Nephron (organoid): ENCODE measurements at regions not wholly inside any gene's neighbourhood (a gene's known extent, or its start where the extent isn't known, plus 50 kb on each side); places are given as distances from the start of the nearest gene placed in this dataset.
"Not testable (repeated sequence)": the region's sequence is repeated elsewhere in the genome, so short reads cannot be mapped to it uniquely, and the experiment has no call there.

ENCODE experiments used
- H3K27ac Mint-ChIP-seq, 3 experiments: 2 replicates each; pipeline ENCODE4 v1.8.0; 2020; ENCODE audit warnings: mixed read lengths in 3 of 3, mild to moderate bottlenecking in 2 of 3, moderate library complexity in 1 of 3
- H3K27me3 Mint-ChIP-seq: 2 replicates; pipeline ENCODE4 v1.8.0; 2021; ENCODE audit warnings: low read depth, mild to moderate bottlenecking, moderate library complexity, mixed read lengths
- H3K36me3 Mint-ChIP-seq: 2 replicates; pipeline ENCODE4 v1.8.0; 2020; ENCODE audit warnings: low read depth, mixed read lengths
- H3K4me1 Mint-ChIP-seq: 2 replicates; pipeline ENCODE4 v1.8.0; 2020; ENCODE audit warnings: mixed read lengths
- H3K4me3 Mint-ChIP-seq, 3 experiments: 2 replicates each; pipeline ENCODE4 v1.8.0; 2020; ENCODE audit warnings: mild to moderate bottlenecking in 3 of 3, mixed read lengths in 3 of 3, moderate library complexity in 2 of 3
- H3K9me3 Mint-ChIP-seq: 2 replicates; pipeline ENCODE4 v1.8.0; 2020; ENCODE audit warnings: mixed read lengths
- TF ChIP-seq, protein P1 (sequence below), 3 experiments: fragments of 200-600 bp; sonication (generic); IDR thresholded peaks; one replicate each; pipeline ENCODE4 v1.5.0; 2021; ENCODE audit warnings: antibody characterized with exemption in 3 of 3; ENCODE audit not compliant: unreplicated experiment in 3 of 3

DNA sequence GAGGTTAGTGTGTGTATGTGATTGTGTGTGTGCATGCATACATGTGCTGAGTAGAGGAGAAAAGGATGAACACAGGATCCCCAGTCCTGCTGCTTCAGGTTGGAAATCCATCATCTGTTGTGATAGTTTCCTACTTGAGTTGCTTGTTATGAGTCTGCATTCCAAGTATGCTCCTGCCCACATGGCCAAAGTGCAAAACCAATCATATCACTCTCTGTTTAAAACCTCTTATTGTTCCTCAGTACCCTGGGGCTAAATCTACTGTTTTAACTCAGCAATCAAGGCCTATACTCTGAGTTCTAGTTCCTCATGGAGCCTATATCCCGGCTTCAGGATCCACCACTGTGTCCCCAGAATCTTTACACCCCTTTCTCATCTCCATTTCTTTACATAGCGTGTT, 139.9 kb upstream of the TLE3 start:
- H3K4me3 Mint-ChIP-seq, result no peak overlapping the region
- no peak overlapping the region for H3K27ac Mint-ChIP-seq
- TF ChIP-seq, protein P1, sequence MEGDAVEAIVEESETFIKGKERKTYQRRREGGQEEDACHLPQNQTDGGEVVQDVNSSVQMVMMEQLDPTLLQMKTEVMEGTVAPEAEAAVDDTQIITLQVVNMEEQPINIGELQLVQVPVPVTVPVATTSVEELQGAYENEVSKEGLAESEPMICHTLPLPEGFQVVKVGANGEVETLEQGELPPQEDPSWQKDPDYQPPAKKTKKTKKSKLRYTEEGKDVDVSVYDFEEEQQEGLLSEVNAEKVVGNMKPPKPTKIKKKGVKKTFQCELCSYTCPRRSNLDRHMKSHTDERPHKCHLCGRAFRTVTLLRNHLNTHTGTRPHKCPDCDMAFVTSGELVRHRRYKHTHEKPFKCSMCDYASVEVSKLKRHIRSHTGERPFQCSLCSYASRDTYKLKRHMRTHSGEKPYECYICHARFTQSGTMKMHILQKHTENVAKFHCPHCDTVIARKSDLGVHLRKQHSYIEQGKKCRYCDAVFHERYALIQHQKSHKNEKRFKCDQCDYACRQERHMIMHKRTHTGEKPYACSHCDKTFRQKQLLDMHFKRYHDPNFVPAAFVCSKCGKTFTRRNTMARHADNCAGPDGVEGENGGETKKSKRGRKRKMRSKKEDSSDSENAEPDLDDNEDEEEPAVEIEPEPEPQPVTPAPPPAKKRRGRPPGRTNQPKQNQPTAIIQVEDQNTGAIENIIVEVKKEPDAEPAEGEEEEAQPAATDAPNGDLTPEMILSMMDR (IDR thresholded peaks at IDR 0.05; ENCODE audit: unreplicated experiment in 3 of 3), result no peak
- peaks cover 10% of the 10 kb centered on the region for H3K4me1 Mint-ChIP-seq
- H3K27me3 Mint-ChIP-seq, result peaks cover 28% of the 10 kb centered on the region
- peaks cover 4% of the 10 kb centered on the region for H3K36me3 Mint-ChIP-seq
- H3K9me3 Mint-ChIP-seq, result peaks cover 6% of the 10 kb centered on the region

DNA sequence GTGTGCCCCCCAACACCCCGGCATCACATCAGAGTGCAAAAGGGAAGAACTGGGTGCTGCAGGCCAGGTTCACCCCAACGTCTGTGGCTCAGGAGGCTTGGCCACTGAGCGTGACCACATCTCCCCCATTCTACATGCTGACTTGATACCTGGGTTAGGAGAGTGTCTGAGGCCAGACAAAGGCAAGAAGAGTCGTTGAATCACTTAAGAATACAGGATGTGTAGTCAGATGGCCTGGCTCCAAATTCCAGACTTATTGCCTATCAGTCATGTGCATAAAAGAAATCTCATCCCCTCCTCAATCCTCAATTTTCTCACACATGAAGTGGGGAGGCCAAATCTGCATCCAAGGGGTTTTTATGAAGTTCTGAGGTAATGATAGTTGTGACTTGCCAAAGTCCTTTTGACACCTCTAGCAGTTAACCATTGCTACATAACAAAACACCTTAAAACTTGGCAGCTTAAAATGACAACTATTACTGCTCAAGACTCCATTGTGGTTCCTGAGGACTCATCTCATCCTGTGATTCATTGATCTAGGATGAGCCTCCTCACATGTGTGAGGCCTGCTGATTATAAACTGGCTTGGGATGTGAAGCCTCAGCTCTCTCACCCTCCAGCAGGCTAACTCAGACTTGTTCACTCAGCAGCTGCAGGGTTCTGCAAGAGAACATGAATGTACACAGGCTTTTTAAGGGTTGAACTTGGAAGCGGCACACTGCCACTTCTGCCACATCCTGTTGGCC, 138.8 kb upstream of the TLE3 start:
- TF ChIP-seq, protein P1 (IDR thresholded peaks at IDR 0.05; ENCODE audit: unreplicated experiment in 3 of 3), result no peak
- peaks cover 10% of the 10 kb centered on the region for H3K4me1 Mint-ChIP-seq
- H3K9me3 Mint-ChIP-seq, result peaks cover 14% of the 10 kb centered on the region
- no peak overlapping the region for H3K27ac Mint-ChIP-seq
- H3K36me3 Mint-ChIP-seq, result peaks cover 5% of the 10 kb centered on the region
- H3K4me3 Mint-ChIP-seq, result no peak overlapping the region
- H3K27me3 Mint-ChIP-seq, result peaks cover 26% of the 10 kb centered on the region

DNA sequence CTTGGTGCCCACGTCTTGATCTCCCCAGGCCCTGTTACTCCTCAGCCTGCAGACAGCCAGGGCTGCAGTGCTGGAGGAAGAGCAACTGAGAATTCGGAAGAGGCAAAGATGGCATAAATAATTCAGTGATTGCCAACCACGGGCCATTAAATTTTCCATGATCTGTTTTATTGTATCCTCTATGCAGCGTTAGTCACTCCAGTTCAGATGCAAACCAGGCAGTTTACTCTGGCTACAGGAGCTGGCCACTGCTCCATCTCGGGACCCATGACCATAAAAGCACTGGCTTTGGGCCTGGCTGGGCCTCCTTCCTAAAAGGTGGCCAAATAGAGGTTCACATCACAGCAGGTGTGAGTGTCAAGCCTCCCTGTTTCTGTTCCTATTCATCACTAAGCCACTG, 137.6 kb upstream of the TLE3 start:
- Mint-ChIP-seq H3K36me3 (peaks cover 7% of the 10 kb centered on the region), H3K4me1 (peaks cover 10% of the 10 kb centered on the region), H3K4me3 (no peak overlapping the region), H3K9me3 (peaks cover 20% of the 10 kb centered on the region), H3K27me3 (peaks cover 18% of the 10 kb centered on the region), H3K27ac (no peak overlapping the region)
- TF ChIP-seq, protein P1 (IDR thresholded peaks at IDR 0.05; ENCODE audit: unreplicated experiment in 3 of 3), result no peak

DNA sequence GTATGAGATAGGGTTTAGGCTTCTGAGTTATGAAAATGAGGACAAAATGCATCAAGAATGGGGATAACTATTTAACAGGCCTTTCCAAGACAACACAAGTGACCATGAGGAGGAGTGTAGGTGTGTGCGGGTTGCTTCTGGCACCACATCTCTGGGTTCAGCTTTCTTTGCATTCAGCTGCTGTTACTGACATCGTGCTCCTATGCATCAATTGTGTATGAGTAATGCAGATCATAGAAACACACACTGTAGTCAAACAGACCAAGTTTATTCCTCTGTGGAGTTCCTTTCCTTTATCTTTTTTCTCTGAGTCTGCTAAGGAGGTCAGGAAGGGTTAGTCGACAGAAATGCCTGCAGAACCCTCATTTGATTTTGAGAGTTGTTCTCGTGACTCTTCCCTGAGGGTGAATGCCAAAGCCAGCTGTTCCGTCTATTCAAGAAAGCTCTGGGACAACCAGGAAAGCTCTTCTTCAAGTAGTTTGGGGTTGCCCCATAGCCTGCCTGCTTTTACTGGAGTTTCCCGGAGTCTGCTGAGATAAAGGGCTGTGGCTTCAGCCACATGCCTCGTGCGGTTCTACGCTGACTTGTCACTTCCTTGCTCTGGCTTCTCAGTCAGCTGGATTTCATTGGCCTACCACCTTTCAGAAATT, 136.7 kb upstream of the TLE3 start:
- Mint-ChIP-seq H3K4me3 (no peak overlapping the region), H3K4me1 (peaks cover 10% of the 10 kb centered on the region), H3K9me3 (peaks cover 27% of the 10 kb centered on the region), H3K27me3 (peaks cover 14% of the 10 kb centered on the region), H3K27ac (no peak overlapping the region), H3K36me3 (peaks cover 13% of the 10 kb centered on the region)
- TF ChIP-seq, protein P1 (IDR thresholded peaks at IDR 0.05; ENCODE audit: unreplicated experiment in 3 of 3), result no peak

DNA sequence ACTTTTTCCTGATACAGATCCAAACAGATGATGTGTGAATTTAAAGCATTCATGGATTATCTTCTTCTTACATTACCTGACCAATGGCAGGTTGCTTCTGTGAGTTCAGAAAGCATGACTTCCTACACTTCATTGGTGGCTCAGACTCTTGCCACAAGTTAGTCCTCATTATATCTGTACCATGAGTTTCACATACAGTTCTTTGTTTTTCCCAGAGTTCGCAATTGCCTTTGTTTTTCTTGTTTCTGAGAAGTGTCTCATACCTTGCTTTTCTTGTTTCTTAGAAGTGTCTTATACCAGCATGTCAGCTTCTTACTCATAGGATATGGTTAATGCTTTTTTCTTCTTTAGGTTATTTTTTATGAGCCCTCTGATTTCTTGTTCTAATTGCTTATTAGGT, 133.8 kb upstream of the TLE3 start:
- peaks cover 8% of the 10 kb centered on the region for H3K27me3 Mint-ChIP-seq
- no peak overlapping the region for H3K4me3 Mint-ChIP-seq
- H3K9me3 Mint-ChIP-seq, result peaks cover 30% of the 10 kb centered on the region
- peaks cover 10% of the 10 kb centered on the region for H3K4me1 Mint-ChIP-seq
- TF ChIP-seq, protein P1 (IDR thresholded peaks at IDR 0.05; ENCODE audit: unreplicated experiment in 3 of 3), result no peak
- no peak overlapping the region for H3K27ac Mint-ChIP-seq
- peaks cover 13% of the 10 kb centered on the region for H3K36me3 Mint-ChIP-seq

DNA sequence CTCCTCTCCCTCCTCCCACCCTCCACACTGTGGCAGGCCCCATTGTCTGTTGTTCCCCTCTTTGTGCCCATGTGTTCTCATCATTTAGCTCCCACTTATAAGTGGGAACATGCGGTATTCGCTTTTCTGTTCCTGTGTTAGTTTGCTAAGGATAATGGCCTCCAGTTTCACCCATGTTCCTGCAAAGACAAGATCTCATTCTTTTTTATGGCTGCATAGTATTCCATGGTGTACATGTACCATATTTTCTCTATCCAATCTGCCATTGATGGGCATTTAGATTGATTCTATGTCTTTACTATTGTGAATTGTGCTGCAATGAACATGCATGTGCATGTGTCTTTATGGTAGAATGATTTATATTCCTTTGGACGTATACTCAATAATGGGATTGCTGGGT, 130.2 kb upstream of the TLE3 start:
- H3K4me1 Mint-ChIP-seq, H3K36me3 Mint-ChIP-seq, H3K4me3 Mint-ChIP-seq, H3K27ac Mint-ChIP-seq: not testable (repeated sequence)
- Mint-ChIP-seq H3K27me3 (peaks cover 18% of the 10 kb centered on the region), H3K9me3 (peaks cover 26% of the 10 kb centered on the region)
